ENCODE measurements at regions not wholly inside any gene's neighbourhood (a gene's known extent, or its start where the extent isn't known, plus 50 kb on each side); places are given as distances from the start of the nearest gene placed in this dataset.

DNA sequence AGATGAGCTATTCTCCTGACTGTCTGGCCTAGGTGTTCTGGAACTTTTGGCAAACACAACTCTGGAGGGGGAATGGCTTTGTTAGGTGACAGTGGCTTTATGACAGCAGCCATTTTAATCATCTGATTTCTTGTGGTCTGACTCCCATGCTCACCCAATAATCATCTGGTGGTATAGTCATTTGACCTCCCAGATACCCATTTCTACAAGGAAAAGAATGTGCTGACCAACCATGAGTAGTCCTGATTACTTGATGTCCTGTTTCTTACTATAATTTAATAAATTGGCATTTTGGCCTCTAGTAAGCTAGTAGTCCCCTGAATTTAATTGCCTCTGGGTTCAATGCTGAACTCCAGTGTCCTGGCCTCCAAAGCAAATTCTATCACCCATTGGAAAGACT lies 109.9 kb upstream of the DUSP21 start:
- TF ChIP-seq, protein P1, sequence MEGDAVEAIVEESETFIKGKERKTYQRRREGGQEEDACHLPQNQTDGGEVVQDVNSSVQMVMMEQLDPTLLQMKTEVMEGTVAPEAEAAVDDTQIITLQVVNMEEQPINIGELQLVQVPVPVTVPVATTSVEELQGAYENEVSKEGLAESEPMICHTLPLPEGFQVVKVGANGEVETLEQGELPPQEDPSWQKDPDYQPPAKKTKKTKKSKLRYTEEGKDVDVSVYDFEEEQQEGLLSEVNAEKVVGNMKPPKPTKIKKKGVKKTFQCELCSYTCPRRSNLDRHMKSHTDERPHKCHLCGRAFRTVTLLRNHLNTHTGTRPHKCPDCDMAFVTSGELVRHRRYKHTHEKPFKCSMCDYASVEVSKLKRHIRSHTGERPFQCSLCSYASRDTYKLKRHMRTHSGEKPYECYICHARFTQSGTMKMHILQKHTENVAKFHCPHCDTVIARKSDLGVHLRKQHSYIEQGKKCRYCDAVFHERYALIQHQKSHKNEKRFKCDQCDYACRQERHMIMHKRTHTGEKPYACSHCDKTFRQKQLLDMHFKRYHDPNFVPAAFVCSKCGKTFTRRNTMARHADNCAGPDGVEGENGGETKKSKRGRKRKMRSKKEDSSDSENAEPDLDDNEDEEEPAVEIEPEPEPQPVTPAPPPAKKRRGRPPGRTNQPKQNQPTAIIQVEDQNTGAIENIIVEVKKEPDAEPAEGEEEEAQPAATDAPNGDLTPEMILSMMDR (IDR thresholded peaks at IDR 0.05), result no peak
- no peak for TF ChIP-seq POLR2A (IDR thresholded peaks at IDR 0.05)
